GM10266 (cell line): ENCODE measurements at regions not wholly inside any gene's neighbourhood (a gene's known extent, or its start where the extent isn't known, plus 50 kb on each side); places are given as distances from the start of the nearest gene placed in this dataset.

Experiments used
- DNase-seq: peaks from one replicate; pipeline ENCODE4 v3.0.0; 2012; ENCODE audit errors: extremely low spot score
- TF ChIP-seq, protein P1 (sequence below): IDR thresholded peaks from 2 replicates; pipeline ENCODE4 v1.5.1; 2012; ENCODE audit warnings: mild to moderate bottlenecking, low read depth; ENCODE audit not compliant: control insufficient read depth, insufficient read depth; ENCODE audit errors: missing control alignments

DNA sequence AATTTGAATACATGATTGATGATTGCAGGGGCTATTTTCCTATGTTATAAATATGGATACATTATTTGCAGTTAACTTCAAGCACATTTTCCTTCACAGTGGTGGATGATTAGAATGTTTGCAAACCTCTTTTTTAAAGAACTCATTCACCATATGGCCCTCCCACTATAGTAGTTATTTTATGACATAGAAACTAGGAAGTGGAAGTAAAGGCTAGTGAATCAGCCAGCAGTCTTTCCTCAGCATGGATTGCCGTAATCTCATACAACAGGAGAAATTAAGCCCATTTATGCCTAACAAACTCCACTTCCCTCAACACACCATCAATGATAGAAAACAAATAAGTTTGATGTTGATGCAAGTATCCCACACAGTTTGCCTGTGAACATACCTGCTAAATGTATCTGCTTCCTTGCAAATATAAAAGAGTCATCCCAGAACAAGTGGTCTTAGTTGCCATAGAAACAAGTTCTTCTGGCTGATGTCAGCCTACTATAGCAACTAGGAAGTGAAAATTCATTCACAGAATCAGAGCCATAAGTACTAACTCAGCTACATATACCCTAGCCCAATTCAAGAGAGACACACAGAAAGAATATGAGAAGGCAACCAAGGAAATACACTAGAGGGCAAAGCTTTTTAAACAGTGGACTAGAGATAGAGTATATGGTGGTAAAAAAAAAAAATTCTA lies 100.9 kb upstream of the RADX start:
- TF ChIP-seq, protein P1, sequence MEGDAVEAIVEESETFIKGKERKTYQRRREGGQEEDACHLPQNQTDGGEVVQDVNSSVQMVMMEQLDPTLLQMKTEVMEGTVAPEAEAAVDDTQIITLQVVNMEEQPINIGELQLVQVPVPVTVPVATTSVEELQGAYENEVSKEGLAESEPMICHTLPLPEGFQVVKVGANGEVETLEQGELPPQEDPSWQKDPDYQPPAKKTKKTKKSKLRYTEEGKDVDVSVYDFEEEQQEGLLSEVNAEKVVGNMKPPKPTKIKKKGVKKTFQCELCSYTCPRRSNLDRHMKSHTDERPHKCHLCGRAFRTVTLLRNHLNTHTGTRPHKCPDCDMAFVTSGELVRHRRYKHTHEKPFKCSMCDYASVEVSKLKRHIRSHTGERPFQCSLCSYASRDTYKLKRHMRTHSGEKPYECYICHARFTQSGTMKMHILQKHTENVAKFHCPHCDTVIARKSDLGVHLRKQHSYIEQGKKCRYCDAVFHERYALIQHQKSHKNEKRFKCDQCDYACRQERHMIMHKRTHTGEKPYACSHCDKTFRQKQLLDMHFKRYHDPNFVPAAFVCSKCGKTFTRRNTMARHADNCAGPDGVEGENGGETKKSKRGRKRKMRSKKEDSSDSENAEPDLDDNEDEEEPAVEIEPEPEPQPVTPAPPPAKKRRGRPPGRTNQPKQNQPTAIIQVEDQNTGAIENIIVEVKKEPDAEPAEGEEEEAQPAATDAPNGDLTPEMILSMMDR = no peak
- no peak for DNase-seq
